ENCODE measurements at regions not wholly inside any gene's neighbourhood (a gene's known extent, or its start where the extent isn't known, plus 50 kb on each side); places are given as distances from the start of the nearest gene placed in this dataset.
"Not testable (repeated sequence)": the region's sequence is repeated elsewhere in the genome, so short reads cannot be mapped to it uniquely, and the experiment has no call there.

DNA sequence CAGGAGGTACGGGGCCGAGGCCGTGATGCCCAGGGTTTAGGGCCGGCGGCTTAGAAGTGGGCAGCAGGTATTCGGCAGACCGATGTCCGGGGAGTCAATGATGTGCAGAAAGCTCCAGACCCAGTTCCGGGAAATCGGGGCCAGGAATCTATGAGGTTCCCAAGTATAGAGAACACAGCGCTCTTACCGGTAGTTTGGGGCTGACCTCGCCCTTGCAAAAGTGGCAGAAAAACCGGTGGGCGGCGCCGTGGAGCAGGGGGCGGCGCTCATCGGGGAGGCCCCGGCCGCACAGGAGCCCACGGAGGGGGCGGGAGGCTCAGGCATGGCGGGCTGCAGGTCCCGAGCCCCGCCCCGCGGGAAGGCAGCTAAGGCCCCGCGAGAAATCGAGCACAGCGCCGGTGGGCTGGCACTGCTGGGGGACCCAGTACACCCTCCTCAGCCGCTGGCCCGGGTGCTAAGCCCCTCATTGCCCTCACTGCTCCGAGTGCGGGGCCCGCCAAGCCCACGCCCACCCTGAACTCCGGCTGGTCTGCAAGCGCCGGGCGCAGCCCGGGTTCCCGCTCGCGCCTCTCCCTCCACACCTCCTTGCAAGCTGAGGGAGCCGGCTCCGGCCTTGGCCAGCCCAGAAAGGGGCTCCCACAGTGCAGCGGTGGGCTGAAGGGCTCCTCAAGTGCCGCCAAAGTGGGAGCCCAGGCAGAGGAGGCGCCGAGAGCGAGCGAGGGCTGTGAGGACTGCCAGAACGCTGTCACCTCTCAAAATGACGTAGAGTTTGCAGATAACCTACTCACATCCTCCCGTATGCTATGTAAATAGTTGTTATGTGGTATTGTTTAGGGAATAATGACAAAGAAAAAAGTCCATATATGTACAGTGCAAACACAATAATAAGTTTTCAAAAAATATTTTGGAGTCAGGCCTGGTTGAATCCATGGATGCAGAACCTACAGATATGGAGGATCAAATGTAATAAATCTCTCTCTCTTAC, 80.6 kb upstream of the NBPF20 start:
- H3K27ac ChIP-seq; H3K36me3 ChIP-seq; H3K4me1 ChIP-seq (ENCODE audit: control insufficient read depth in 1 of 2, insufficient read depth in 1 of 2, low read depth in 1 of 2, low read length in 1 of 2); H3K9me3 ChIP-seq; H3K4me3 ChIP-seq (ENCODE audit: low read depth in 1 of 2, low read length in 1 of 2); H3K27me3 ChIP-seq: not testable (repeated sequence)

- H3K9me3 ChIP-seq; H3K4me1 ChIP-seq (ENCODE audit: control insufficient read depth in 1 of 2, insufficient read depth in 1 of 2, low read depth in 1 of 2, low read length in 1 of 2); H3K27me3 ChIP-seq; H3K36me3 ChIP-seq; H3K4me3 ChIP-seq (ENCODE audit: low read depth in 1 of 2, low read length in 1 of 2); H3K27ac ChIP-seq: not testable (repeated sequence)
These were observed 79.5 kb upstream of the NBPF20 start for GRCh38 chr1:145504834-145505413.

GRCh38 chr1:145504310-145504709, 78.9 kb upstream of the NBPF20 start:
- H3K4me3 ChIP-seq (ENCODE audit: low read depth in 1 of 2, low read length in 1 of 2); H3K36me3 ChIP-seq; H3K4me1 ChIP-seq (ENCODE audit: control insufficient read depth in 1 of 2, insufficient read depth in 1 of 2, low read depth in 1 of 2, low read length in 1 of 2); H3K27me3 ChIP-seq; H3K9me3 ChIP-seq; H3K27ac ChIP-seq: not testable (repeated sequence)

- not testable (repeated sequence) for H3K4me3 ChIP-seq (ENCODE audit: low read depth in 1 of 2, low read length in 1 of 2); H3K27me3 ChIP-seq; H3K36me3 ChIP-seq; H3K9me3 ChIP-seq; H3K4me1 ChIP-seq (ENCODE audit: control insufficient read depth in 1 of 2, insufficient read depth in 1 of 2, low read depth in 1 of 2, low read length in 1 of 2); H3K27ac ChIP-seq
These were observed 74.8 kb upstream of the NBPF20 start for GRCh38 chr1:145500251-145500650.

DNA sequence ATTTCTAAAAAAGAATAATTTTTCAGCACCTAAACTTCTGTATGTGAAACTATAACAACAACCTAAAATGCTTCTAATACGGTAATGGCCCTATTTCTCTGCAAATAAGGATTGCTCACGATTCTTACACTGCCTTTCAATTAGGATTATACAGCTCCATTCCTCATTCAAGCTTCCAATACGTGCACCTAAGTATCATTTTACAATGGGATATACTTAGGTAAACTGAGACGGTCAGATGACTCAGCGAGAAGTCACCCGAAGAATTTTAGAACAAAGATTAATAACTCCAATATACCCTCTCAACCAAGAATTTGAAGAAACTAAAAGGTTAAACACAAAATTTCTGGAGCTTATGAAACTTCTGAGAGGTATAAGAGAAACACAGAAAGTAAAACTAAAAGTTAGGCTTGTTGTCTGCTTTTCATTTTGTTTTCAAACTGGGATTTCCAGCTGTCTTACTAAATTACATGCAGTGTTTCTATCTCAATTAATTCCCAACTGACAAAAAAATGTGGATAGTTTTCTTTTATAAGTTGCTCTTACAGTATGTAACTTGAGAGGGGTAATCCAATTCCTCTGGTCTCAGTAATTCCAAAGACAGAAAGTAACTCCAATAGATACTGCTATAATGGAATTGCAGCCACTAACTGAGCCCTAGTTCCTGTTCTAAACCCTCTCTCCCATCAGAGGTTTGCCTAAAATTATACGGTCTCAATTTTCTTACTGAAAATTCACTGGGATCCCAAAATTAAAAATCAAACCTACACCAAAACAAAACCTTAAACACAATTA, 69.9 kb upstream of the NBPF20 start:
- not testable (repeated sequence) for H3K4me3 ChIP-seq (ENCODE audit: low read depth in 1 of 2, low read length in 1 of 2); H3K36me3 ChIP-seq; H3K4me1 ChIP-seq (ENCODE audit: control insufficient read depth in 1 of 2, insufficient read depth in 1 of 2, low read depth in 1 of 2, low read length in 1 of 2); H3K27ac ChIP-seq; H3K9me3 ChIP-seq; H3K27me3 ChIP-seq

DNA sequence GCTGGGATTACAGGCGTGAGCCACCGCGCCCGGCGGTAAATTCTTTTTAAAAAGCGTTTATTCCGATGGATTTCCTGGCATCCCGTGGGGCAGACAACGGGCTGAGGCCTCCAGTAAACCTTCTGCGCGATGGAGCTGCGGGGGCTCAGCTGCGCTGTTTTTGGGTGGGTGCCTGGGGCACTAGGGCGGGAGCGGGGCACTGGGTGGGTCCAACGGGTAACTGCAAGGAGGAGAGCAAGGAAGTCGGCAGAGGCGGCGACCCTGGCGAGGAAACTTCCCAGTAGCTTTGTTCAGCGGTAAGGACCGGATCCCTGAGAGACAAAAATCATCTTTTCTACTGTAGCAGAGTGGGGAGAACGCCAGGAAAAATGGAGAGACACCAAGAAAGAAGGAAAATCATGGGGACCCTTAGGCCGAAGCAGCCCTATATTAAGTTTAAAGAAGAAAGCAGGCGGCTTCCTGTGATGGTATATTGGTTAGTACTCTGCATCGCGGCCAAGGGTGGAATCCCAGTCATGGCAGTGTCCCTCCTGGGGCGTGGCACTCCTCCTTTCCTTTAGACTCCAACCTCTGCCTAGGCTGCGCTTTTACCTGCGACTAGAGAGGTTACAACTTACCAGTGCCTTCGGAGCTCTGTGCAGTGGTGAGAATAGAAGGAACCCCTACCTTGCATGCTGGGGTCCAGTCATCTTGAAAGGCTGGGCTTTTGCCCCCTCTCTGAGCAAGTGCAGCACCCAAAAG, 63.0 kb upstream of the NBPF20 start:
- peaks cover 44% of the 10 kb centered on the region for H3K27me3 ChIP-seq
- not testable (repeated sequence) for H3K36me3 ChIP-seq; H3K4me3 ChIP-seq (ENCODE audit: low read depth in 1 of 2, low read length in 1 of 2); H3K4me1 ChIP-seq (ENCODE audit: control insufficient read depth in 1 of 2, insufficient read depth in 1 of 2, low read depth in 1 of 2, low read length in 1 of 2); H3K9me3 ChIP-seq; H3K27ac ChIP-seq

DNA sequence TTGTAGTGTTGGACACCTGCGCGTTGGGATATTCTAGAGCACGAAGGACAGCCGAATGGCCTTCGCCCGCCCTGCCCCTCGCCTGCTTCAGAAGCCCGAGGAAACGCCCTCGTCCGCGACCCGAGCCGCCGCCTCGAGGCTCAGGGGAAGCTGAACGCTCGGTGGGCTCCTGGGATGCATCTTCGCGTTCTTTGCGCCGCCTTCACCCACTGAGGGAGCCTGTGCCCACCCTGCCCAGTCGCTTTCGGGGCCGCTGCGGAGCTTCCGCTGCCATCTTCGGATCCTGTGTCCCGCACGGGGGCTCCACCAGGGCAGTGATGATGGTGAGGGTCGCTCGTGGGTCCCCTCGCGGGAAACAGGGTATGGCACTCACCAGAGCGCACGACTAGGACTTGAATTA, 61.8 kb upstream of the NBPF20 start:
- H3K4me1 ChIP-seq (ENCODE audit: control insufficient read depth in 1 of 2, insufficient read depth in 1 of 2, low read depth in 1 of 2, low read length in 1 of 2); H3K4me3 ChIP-seq (ENCODE audit: low read depth in 1 of 2, low read length in 1 of 2); H3K36me3 ChIP-seq; H3K9me3 ChIP-seq; H3K27ac ChIP-seq: not testable (repeated sequence)
- peaks cover 48% of the 10 kb centered on the region for H3K27me3 ChIP-seq

- not testable (repeated sequence) for H3K9me3 ChIP-seq; H3K4me1 ChIP-seq (ENCODE audit: control insufficient read depth in 1 of 2, insufficient read depth in 1 of 2, low read depth in 1 of 2, low read length in 1 of 2); H3K4me3 ChIP-seq (ENCODE audit: low read depth in 1 of 2, low read length in 1 of 2); H3K27ac ChIP-seq; H3K36me3 ChIP-seq
- peaks cover 40% of the 10 kb centered on the region for H3K27me3 ChIP-seq
These were observed 58.9 kb upstream of the NBPF20 start for GRCh38 chr1:145484257-145484656.

GRCh38 chr1:145482214-145482860, 56.9 kb upstream of the NBPF20 start:
- peaks cover 33% of the 10 kb centered on the region for H3K27me3 ChIP-seq

GRCh38 chr1:145475962-145476361, 50.6 kb upstream of the NBPF20 start:
- not testable (repeated sequence) for H3K4me3 ChIP-seq (ENCODE audit: low read depth in 1 of 2, low read length in 1 of 2)

More at GRCh38 chr1:145482214-145482860, 56.9 kb upstream of the NBPF20 start:
- not testable (repeated sequence) for H3K36me3 ChIP-seq; H3K9me3 ChIP-seq; H3K4me3 ChIP-seq (ENCODE audit: low read depth in 1 of 2, low read length in 1 of 2); H3K4me1 ChIP-seq (ENCODE audit: control insufficient read depth in 1 of 2, insufficient read depth in 1 of 2, low read depth in 1 of 2, low read length in 1 of 2); H3K27ac ChIP-seq

DNA sequence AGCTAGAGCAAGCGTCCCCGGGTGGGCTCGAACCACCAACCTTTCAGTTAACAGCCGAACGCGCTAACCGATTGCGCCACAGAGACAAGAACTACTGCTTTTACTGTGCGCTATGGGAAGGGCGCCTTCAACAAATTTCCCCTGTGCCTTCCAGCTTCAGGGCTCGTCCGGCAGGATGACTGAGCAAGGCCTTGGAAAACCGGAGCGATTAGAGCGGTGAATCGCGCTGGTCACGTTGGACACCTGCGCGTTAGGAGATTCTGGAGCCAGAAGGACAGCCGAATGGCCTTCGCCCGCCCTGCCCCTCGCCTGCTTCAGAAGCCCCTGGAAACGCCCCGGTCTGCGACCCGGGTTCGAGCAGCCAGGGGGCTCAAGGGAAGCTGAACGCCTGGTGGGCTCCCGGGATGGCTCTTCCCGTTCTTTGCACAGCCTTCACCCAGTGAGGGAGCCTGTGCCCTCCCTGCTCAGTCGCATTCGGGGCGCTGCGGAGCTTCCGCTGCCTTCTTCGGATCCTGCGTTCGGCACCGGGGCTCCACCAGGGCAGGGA, 50.0 kb upstream of the NBPF20 start:
- H3K36me3 ChIP-seq; H3K4me1 ChIP-seq (ENCODE audit: control insufficient read depth in 1 of 2, insufficient read depth in 1 of 2, low read depth in 1 of 2, low read length in 1 of 2); H3K4me3 ChIP-seq (ENCODE audit: low read depth in 1 of 2, low read length in 1 of 2); H3K9me3 ChIP-seq; H3K27ac ChIP-seq: not testable (repeated sequence)
- peaks cover 49% of the 10 kb centered on the region for H3K27me3 ChIP-seq

More at GRCh38 chr1:145475962-145476361, 50.6 kb upstream of the NBPF20 start:
- not testable (repeated sequence) for H3K9me3 ChIP-seq; H3K27ac ChIP-seq; H3K36me3 ChIP-seq; H3K4me1 ChIP-seq (ENCODE audit: control insufficient read depth in 1 of 2, insufficient read depth in 1 of 2, low read depth in 1 of 2, low read length in 1 of 2)
- H3K27me3 ChIP-seq, result peaks cover 49% of the 10 kb centered on the region

Measured in neutrophil (primary cell).